T-helper 1 cell (primary cell): ENCODE measurements at regions not wholly inside any gene's neighbourhood (a gene's known extent, or its start where the extent isn't known, plus 50 kb on each side); places are given as distances from the start of the nearest gene placed in this dataset.
A peak's percentile ranks its signal among the peaks of the same experiment; 100 is the strongest.
"Not testable (repeated sequence)": the region's sequence is repeated elsewhere in the genome, so short reads cannot be mapped to it uniquely, and the experiment has no call there.

Experiments used
- DNase-seq, 5 donors: peaks; one replicate each; pipeline ENCODE4 v3.0.0-alpha.2; 2012 to 2020

- no peak for DNase-seq
Measured at GRCh38 chr19:13712767-13713201, 51.5 kb upstream of the MRI1 start.

GRCh38 chr19:13707915-13708314, 56.4 kb upstream of the MRI1 start:
- no peak for DNase-seq

GRCh38 chr19:13705928-13706447, 58.3 kb upstream of the MRI1 start:
- DNase-seq = no peak

- no peak for DNase-seq
Measured at GRCh38 chr19:13705201-13705600, 59.1 kb upstream of the MRI1 start.

- no peak for DNase-seq
Measured at GRCh38 chr19:13701624-13702023, 62.7 kb upstream of the MRI1 start.

- DNase-seq = no peak
Measured at GRCh38 chr19:13700621-13701020, 63.7 kb upstream of the MRI1 start.

GRCh38 chr19:13699786-13700185, 64.5 kb upstream of the MRI1 start:
- DNase-seq = no peak

GRCh38 chr19:13696839-13697238, 67.5 kb upstream of the MRI1 start:
- no peak for DNase-seq

GRCh38 chr19:13693889-13694288, 70.4 kb upstream of the MRI1 start:
- no peak for DNase-seq

GRCh38 chr19:13691569-13692435, 72.5 kb upstream of the MRI1 start:
- no peak for DNase-seq

GRCh38 chr19:13689085-13689484, 75.2 kb upstream of the MRI1 start:
- peak in 1 of 5 donors; percentile 23 for DNase-seq

GRCh38 chr19:13684021-13684420, 80.3 kb upstream of the MRI1 start:
- no peak for DNase-seq

GRCh38 chr19:13681509-13681908, 82.8 kb upstream of the MRI1 start:
- no peak for DNase-seq

GRCh38 chr19:13680708-13681360, 83.5 kb upstream of the MRI1 start:
- DNase-seq = not testable (repeated sequence)

- DNase-seq = not testable (repeated sequence)
Measured at GRCh38 chr19:13676967-13677366, 87.4 kb upstream of the MRI1 start.

GRCh38 chr19:13672480-13673175, 91.7 kb upstream of the MRI1 start:
- peak in 1 of 5 donors; percentile 33 for DNase-seq

- no peak for DNase-seq
Measured at GRCh38 chr19:13670846-13671245, 93.5 kb upstream of the MRI1 start.

- no peak for DNase-seq
Measured at GRCh38 chr19:13669780-13670355, 94.5 kb upstream of the MRI1 start.

GRCh38 chr19:13668964-13669363, 95.4 kb upstream of the MRI1 start:
- no peak for DNase-seq

GRCh38 chr19:13666165-13666564, 98.2 kb upstream of the MRI1 start:
- no peak for DNase-seq

GRCh38 chr19:13665125-13665905, 99.0 kb upstream of the MRI1 start:
- DNase-seq = no peak
